HG02943 (cell line): ENCODE measurements at regions not wholly inside any gene's neighbourhood (a gene's known extent, or its start where the extent isn't known, plus 50 kb on each side); places are given as distances from the start of the nearest gene placed in this dataset.
"Not testable (repeated sequence)": the region's sequence is repeated elsewhere in the genome, so short reads cannot be mapped to it uniquely, and the experiment has no call there.

Experiments
- ATAC-seq: cut with Tn5 transposase; IDR thresholded peaks from one replicate; pipeline ENCODE4 v1.9.1; 2021; ENCODE audit warnings: mild to moderate bottlenecking, low read depth, moderate library complexity; ENCODE audit not compliant: unreplicated experiment

DNA sequence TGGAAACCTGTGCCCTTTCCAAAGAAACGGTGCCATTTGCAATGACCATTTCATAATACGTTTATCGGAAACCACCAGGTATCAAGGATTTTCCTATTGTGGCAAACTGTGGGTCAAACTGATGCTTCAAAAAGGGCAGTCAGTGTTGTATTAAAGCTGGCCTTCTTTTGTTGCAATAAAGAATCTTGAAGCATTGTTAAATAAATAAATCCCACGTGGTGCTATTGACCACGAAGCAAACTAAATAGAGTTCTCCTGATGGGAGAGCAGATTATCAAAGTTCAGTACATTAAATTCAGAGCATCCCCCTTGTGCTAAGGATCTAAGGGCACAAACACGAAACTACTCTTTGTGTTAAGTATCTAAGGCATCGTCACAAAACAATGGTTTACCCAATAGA lies 545.9 kb upstream of the MIR17HG start:
- no peak for ATAC-seq

DNA sequence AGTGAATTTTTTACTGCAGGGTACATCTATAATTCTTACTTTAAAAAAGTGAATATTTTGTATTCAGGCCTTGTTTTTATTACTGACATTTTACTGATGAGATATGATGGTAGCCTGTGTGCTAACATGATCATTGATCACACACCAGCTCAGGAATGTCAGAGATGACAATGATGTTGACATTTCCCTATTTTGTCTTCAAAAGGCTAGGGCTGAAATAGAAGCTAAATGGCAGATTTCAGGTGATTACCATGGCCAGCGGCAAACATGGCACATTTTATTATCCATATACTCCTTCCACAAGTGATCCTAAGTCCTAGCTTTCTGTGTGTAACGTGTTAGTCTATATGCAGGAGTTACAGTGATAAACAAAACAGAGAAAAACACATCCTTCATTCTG lies 544.3 kb upstream of the MIR17HG start:
- ATAC-seq, result no peak

DNA sequence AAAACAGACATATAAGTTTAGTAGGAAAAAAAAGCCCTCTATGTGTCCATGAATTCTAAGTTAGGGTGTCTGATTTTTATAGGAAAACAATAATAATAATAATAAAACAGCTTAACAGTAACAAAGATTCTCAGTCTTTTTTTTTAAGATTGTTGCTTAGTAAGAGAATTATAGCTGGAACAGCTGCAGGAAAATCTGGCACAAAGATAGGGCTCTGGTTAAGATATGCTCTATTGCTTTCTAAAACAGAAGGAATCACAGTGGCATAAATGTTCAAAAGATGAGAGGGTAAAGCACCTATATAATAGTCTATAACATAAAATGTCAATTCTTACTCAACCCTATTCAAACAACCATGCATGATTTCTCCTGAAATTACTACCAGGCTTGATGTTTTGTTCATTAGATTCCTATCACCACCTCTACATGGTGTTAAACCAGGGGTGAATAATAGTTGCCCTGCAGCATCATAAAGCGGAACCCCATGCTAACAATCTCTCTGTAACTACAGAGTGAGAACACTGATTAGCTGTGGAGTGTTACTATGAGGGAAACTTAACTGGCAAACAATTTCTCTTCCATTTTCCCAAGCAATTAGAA lies 541.4 kb upstream of the MIR17HG start:
- ATAC-seq, result no peak

DNA sequence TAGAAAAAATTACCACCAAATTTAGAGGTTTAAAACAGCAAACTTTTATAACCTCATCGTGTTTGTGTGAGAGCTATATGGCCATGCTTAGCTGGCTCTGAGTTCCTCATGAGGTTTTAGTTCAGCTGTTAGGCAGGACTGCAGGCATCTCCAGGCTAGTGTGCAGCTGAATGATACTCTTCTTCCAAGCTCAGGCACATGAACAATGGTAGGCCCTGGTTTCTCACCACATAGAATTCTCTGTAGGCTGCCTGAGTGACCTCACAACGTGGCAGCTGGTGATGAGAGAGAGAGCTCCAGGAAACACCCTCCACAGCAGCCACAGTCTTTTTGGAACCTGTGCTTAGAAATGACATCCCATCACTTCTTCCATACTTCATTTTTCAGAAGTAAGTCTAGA lies 540.6 kb upstream of the MIR17HG start:
- no peak for ATAC-seq

DNA sequence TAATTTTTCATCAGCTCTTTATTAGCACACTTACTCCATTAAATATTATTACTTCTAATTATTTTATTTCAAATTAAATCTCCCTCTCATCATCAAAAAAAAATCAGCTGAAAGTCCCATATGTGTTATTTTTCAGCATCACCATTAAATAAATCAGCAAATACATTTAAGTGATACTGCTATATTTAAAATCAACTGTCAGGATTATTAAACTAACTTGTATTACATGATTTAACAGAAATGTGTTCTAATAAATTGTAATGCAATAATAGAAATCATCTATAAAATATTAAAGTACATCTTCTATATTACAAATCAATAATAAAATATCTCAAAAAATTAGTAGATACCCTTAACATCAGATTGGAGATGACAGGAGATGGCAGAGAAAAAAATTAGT lies 538.6 kb upstream of the MIR17HG start:
- no peak for ATAC-seq

DNA sequence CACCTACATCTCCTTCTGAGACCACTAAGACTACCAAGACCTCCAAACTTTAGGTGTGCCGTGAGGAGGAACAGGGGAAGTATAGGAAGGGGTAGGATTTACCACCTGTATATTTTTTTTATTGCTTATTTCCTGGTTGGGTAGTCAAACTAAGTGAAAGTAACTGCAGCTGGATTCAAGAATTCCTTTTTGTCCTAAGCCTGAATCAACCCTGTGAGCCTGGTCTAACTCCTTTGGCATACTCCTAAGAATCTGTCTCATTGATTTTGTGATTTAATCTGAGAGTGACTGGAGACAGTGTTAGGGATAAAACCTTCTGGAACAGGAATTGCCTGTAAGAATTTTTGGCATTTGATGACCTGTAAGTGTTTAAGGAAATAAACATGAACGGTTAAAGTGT lies 523.5 kb upstream of the MIR17HG start:
- no peak for ATAC-seq

DNA sequence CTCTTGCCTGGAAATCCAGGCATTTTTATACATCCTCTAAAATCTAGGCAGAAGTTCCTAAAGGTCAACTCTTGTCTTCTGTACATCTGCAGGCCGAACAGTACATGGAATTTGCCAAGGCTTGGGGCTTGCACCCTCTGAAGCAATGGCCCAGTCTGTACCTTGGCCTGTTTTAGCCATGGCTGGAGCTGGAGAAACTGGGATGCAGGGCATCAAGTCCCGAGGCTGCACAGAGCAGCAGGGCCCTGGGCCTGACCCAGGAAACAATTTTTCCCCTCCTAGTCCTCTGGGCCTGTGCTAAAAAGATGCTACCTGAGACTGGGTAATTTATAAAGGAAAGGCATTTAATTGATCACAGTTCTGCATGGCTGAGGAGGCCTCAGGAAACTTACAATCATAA lies 520.8 kb upstream of the MIR17HG start:
- no peak for ATAC-seq

DNA sequence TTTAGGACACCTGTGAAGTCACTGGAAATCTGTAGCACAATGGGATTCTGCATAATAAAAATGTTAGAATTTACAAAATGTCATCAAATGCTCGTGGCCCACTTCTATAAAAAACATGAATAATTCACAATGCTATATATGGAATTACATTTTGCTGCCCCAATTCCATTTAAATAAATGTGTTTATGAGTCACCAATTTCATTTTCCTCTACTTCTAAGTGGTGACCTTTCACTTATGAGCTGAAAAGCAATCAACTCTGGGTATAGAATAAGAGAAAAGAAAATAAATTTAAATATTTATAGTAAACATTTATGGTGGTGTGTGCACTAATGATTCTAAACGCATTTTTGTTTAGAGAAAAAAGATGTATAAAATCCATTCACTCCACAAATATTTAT lies 516.7 kb upstream of the MIR17HG start:
- no peak for ATAC-seq

DNA sequence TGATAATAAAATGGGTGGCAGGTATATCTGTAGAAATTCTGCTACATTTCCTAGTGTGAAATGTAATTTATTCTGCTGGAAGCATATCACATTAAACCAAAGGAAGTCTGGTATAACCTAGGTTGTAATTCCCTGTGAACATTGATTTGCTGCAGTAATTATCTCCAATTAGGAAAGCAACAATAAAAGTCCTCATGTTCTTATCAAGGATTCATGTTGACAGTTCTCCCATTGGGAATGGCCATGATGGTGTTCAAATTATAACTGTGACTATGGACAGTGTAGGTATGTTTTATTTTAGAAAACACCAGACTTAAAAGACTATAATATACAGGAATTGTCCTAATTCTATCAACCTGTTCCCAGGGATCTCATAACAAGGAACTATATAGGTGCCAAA lies 513.5 kb upstream of the MIR17HG start:
- no peak for ATAC-seq

DNA sequence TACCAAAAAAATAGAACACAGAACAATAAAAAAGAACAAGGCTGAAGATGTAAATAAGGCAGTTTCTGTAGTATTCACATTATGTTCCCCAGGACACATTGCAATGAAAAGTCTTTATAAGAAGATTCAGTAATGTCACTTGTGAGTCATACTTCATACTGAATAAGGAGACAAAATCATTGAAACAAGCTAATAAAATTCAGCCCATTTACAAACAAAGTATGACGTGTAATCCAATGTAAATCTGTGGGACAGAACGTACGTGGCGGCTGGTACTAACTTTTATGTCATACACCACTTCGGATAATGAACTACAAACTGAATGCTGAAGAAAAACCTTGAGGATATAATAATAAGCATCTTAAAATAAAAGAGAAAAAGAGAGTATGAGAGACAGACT lies 512.8 kb upstream of the MIR17HG start:
- no peak for ATAC-seq

DNA sequence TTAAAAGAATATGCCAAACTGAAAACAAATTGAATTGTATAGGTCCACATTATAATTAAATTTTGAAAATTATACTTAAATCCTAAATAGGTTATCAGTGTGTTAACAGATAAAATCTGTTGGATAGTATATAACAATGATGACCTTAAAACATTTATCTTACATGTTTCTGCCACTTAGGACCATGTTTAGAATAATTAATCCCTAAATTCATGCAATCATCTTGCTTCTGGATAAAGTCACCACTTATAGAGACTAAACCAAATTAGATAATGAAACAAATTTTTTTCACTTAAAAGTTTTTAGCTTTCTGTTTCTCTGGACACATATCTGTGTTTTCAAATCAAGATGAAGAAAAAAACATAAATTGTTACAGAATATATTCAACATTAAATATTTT lies 511.7 kb upstream of the MIR17HG start:
- no peak for ATAC-seq

DNA sequence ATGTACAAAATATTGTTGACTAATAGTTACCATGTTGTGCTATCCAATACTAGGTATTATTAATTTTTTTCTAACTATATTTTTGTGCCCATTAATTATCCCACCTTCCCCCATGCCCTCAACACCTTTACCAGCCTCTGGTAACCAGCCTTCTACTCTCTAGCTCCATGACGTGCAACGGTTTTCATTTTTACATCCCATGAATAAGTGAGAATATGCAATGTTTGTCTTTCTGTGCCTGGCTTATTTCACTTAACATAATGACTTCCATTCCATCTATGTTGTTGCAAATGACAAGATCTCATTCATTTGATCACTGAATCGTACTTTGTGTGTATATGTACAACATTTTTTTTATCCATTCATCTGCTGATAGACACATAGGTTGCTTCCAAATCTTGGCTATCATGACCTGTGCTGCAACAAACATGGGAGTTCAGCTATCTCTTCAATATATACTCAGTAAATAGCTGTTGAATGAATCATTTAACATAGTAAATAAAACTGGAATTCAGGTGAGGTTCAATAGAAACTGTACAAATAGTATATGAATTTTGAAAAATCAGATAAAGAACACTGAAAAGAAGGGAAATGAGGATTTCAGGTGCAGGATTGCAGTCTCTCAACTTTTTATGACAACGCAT lies 509.0 kb upstream of the MIR17HG start:
- ATAC-seq, result no peak

DNA sequence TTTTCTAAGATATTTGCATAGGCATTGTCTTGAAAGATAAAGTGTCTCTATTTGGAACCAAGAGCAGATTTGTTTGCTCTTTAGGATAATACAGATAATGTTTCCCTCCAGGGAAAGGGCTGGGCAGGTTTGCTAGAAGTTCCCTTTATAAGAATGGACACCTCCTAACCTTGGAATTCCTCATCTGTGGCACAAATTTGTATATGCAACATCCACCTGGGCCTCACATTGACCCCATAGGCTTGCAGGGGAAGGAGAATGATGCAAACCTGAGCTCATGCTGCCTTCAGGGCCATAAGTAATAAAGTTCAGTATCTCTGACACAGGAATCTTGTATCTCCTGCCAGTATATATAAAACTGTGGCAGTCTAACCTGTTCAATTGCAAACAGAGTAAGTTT lies 508.4 kb upstream of the MIR17HG start:
- ATAC-seq, result no peak

DNA sequence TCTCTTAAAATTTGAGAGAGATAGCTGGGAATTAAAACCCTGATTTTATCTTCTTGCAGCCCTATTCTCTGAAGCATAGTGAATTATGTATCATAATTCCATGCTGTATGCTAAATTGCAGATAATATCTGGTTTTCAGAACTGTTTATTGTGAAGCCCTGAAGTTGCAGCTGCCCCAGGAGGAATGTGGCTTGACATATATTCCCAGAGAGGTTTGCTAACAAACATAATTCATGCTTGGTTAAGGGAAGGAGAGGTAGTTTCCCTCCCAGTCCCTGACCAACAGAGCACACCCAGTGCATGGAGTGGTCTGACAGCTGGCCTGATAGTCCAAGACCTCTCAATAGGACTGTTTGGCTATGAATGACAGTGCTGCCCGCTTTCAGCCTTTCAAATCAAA lies 500.6 kb upstream of the MIR17HG start:
- no peak for ATAC-seq

DNA sequence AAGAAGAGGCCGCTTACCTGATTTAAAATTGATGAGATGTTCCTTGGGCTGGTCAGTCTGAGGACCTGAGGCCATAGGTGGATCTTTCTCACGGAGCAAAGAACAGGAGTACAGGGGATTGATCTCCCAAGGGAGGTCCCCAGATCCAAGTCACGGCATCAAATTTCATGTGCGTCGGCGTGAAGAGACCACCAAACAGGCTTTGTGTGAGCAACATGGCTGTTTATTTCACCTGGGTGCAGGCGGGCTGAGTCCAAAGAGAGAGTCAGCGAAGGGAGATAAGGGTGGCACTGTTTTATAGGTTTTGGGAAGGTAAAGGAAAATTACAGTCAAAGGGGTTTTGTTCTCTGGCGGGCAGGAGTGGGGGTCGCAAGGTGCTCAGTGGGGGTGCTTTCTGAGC lies 493.8 kb upstream of the MIR17HG start:
- not testable (repeated sequence) for ATAC-seq

DNA sequence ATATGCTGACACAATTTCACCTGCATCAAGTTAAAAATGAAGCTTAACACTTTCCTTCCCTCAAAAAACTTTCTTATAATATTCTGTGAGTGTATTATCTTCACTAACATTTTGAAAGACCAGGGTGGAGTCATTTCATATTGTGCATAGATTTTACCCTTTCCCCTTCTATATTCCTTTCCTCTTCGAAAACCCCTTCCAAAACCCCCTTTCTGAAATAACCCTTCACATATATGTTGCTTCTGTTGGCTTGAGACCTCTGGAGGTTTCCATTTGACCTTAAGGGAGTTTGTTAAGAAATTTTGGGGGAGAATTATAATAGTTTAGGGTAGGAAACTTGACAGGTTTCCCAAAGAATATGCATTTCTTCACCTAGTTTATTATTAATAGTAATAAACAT lies 489.6 kb upstream of the MIR17HG start:
- no peak for ATAC-seq

DNA sequence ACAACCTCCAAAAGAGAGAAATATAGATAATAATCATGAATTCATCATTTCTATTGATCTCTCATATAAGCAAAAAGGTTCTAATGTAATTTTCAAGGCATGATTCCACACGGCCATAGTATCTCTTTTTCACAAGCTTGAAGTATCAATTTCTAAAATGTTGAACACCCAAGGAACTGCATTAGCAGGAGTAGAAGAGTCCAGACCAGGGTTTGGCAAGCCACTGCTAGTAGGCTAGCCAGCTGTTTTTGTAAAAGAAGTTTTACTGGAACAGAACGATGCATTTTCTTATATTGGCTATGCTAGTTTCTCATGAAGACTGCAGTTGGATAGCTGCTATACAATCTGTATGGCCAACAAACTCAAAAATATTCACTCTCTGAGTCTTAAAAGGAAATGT lies 481.5 kb upstream of the MIR17HG start:
- ATAC-seq, result no peak

DNA sequence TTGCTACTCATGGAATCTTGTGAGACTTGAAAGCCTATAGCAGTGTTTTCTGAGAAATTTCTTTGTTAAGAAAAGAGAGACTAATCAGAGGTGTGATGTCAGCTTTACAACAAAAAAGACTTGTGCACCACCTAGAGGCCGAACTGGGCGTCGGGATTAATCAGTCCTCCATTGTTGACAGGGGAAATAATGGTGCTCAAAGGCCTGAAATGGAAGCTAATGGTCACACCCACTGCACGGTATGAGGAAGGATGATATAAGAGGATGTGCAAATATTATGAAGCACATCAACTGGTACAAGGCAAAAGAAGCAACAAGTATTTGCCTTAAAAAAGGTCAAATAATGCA lies 480.2 kb upstream of the MIR17HG start:
- ATAC-seq, result peak; percentile 97

DNA sequence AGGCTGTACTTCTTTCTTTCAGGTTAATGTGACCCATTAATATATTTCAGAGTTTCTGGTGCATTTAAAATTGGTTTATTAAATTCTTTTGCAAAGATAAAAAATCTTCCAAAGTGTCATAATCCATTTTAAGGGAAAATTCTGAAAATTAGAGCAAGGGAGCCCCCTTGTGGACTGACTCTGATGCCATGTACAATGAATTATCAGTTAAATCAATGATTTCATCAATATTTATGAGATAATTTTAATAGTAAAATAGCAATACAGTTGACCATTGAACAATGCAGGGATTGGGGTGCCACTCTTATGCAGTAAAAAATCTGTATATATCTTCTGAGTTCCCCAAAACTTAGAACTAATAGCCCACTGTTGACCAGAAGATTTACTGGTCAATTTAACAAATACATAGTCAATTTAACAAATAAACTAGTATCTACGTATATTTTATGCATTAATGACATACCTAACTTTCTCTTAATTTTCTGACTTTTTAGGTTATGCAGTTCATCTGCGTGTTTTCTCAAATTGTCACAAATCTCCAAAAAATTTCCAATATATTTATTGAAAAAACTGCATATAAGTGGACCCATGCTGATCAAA lies 479.1 kb upstream of the MIR17HG start:
- no peak for ATAC-seq

DNA sequence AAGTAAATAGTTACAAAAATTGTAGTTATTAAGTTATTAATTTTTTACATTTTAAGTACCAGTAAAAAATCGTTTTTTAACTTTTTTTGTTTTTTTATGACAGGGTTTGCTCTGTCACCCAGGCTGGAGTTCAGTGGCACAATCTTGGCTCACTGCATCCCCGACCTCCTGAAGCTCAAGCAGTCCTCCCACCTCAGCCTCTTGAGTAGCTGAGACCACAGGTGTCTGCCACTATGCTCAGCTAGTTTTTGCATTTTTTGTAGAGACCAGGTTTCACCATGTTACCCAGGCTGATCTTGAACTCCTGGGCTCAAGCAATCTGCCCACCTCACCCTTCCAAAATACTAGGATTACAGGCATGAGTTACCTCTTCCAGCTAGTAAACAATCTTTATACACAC lies 477.9 kb upstream of the MIR17HG start:
- no peak for ATAC-seq

DNA sequence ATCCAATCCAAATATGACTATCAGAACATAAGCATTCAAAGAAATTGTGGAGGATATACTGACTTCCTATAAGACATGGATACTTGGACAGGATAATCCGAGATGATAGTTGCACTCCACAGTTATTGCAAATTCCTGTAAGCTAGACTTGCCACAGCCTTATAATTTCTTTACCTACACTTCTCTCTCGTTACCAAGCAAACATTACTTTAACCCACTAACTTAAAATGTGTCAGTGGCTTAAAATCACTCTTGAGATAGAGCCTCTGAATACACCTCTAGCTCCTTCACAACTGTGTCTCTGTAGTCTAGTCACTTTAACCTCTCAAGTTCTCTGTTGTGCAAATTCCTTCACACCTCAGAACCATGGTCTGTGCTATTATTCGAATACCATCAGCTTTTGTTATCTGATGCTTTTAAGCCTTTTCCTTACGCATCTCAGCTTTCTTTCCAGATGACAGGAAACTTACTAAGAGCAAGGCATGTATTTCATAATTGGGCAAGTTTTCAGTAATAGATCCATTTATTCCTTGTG lies 474.9 kb upstream of the MIR17HG start:
- no peak for ATAC-seq

DNA sequence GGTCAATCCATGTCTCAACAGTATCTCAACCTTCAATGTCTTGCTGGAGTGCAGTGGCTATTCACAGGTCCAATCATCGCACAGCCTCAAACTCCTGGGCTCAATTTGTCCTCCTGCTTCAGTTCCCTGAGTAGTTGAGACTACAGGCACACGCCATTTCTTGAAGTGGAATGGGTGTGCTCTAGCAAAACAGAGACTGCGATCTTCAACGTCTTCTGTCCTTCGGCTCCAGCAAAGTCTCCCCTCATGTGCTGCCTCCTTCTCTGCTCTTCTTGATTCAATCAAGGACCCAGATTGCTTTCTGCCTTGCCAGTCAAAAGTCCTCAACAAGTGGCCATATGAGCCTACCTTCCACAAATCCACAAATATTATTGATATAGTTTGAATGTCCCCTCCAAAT lies 466.7 kb upstream of the MIR17HG start:
- no peak for ATAC-seq
